Neural progenitor cell (in vitro differentiated cells): ENCODE measurements at regions not wholly inside any gene's neighbourhood (a gene's known extent, or its start where the extent isn't known, plus 50 kb on each side); places are given as distances from the start of the nearest gene placed in this dataset.

ENCODE experiments used
- DNase-seq: peaks from one replicate; pipeline ENCODE4 v3.0.0-alpha.2; 2016; ENCODE audit warnings: low spot score
- H2AFZ ChIP-seq: fragments of 200-600 bp; sonication (generic); replicated peaks from 2 replicates; pipeline ENCODE4 v1.6.1; 2016; ENCODE audit warnings: antibody characterized with exemption
- H3F3A ChIP-seq: fragments of 200-600 bp; sonication (generic); 2 replicates; pipeline ENCODE4 v1.6.1; 2016; ENCODE audit warnings: antibody characterized with exemption, low read depth
- H3K27ac ChIP-seq: fragments of 200-600 bp; sonication (generic); 2 replicates; pipeline ENCODE4 v1.5.1; 2016; ENCODE audit warnings: mild to moderate bottlenecking
- H3K27me3 ChIP-seq: fragments of 200-600 bp; sonication (generic); 2 replicates; pipeline ENCODE4 v1.6.1; 2016; ENCODE audit warnings: mild to moderate bottlenecking, moderate library complexity
- H3K36me3 ChIP-seq: fragments of 200-600 bp; sonication (generic); 2 replicates; pipeline ENCODE4 v1.5.1; 2016
- H3K4me1 ChIP-seq: fragments of 200-600 bp; sonication (generic); 2 replicates; pipeline ENCODE4 v1.6.1; 2016; ENCODE audit warnings: mixed run types
- H3K4me2 ChIP-seq: fragments of 200-600 bp; sonication (generic); 2 replicates; pipeline ENCODE4 v1.6.1; 2016
- H3K4me3 ChIP-seq: fragments of 200-600 bp; sonication (generic); 2 replicates; pipeline ENCODE4 v1.5.1; 2016
- H3K79me2 ChIP-seq: fragments of 200-600 bp; sonication (generic); 2 replicates; pipeline ENCODE4 v1.6.1; 2016; ENCODE audit warnings: low read depth
- H3K9ac ChIP-seq: fragments of 200-600 bp; sonication (generic); 2 replicates; pipeline ENCODE4 v1.6.1; 2016
- H3K9me3 ChIP-seq: fragments of 200-600 bp; sonication (generic); 2 replicates; pipeline ENCODE4 v1.5.1; 2016; ENCODE audit warnings: low read depth
- H4K20me1 ChIP-seq: fragments of 200-600 bp; sonication (generic); 2 replicates; pipeline ENCODE4 v1.6.1; 2016; ENCODE audit warnings: low read depth
- H3K27ac Mint-ChIP-seq: 3 replicates; pipeline ENCODE4 v1.8.0; 2021; ENCODE audit warnings: mixed read lengths
- H3K27me3 Mint-ChIP-seq: 2 replicates; pipeline ENCODE4 v1.8.0; 2022; ENCODE audit warnings: low read depth, mild to moderate bottlenecking, inconsistent platforms, moderate library complexity, mixed read lengths; ENCODE audit not compliant: insufficient read depth
- H3K36me3 Mint-ChIP-seq: 3 replicates; pipeline ENCODE4 v1.8.0; 2021; ENCODE audit warnings: mixed read lengths
- H3K4me1 Mint-ChIP-seq: 3 replicates; pipeline ENCODE4 v1.8.0; 2021; ENCODE audit warnings: mixed read lengths
- H3K4me3 Mint-ChIP-seq: 3 replicates; pipeline ENCODE4 v1.8.0; 2021; ENCODE audit warnings: mild to moderate bottlenecking, moderate library complexity, mixed read lengths
- H3K9me3 Mint-ChIP-seq: 3 replicates; pipeline ENCODE4 v1.8.0; 2020; ENCODE audit warnings: mixed read lengths
- CTCF ChIP-seq: fragments of 200-600 bp; sonication (generic); IDR thresholded peaks from 2 replicates; pipeline ENCODE4 v1.5.1; 2017; ENCODE audit warnings: antibody characterized with exemption, mild to moderate bottlenecking
- EZH2 ChIP-seq: fragments of 200-600 bp; sonication (generic); IDR thresholded peaks from 2 replicates; pipeline ENCODE4 v1.6.1; 2017; ENCODE audit warnings: antibody characterized with exemption, mild to moderate bottlenecking, moderate library complexity
- EZH2phosphoT487 ChIP-seq: fragments of 200-600 bp; sonication (generic); IDR thresholded peaks from 2 replicates; pipeline ENCODE4 v1.6.1; 2017; ENCODE audit warnings: antibody characterized with exemption

- Histone ChIP-seq H3K9ac (no peak overlapping the region), H3K79me2 (no peaks in the 10 kb centered on the region), H3K27ac (no peak overlapping the region), H3K9me3 (no peaks in the 10 kb centered on the region), H2AFZ (no peak overlapping the region), H3K4me1 (no peaks in the 10 kb centered on the region), H3K27me3 (no peaks in the 10 kb centered on the region), H3K4me3 (no peak overlapping the region), H3K36me3 (no peaks in the 10 kb centered on the region), H3F3A (no peaks in the 10 kb centered on the region), H3K4me2 (no peak overlapping the region), H4K20me1 (no peaks in the 10 kb centered on the region)
- H3K4me3 Mint-ChIP-seq, result no peak overlapping the region
- H3K4me1 Mint-ChIP-seq, result no peaks in the 10 kb centered on the region
- TF ChIP-seq EZH2phosphoT487, result no peak
- no peak for TF ChIP-seq EZH2
- TF ChIP-seq CTCF, result no peak
- H3K27ac Mint-ChIP-seq, result no peak overlapping the region
- peaks cover 2% of the 10 kb centered on the region for H3K27me3 Mint-ChIP-seq
- H3K9me3 Mint-ChIP-seq, result no peaks in the 10 kb centered on the region
- H3K36me3 Mint-ChIP-seq, result no peaks in the 10 kb centered on the region
- no peak for DNase-seq
Observed at GRCh38 chr3:148218222-148218621, 479.5 kb upstream of the AGTR1 start.

DNA sequence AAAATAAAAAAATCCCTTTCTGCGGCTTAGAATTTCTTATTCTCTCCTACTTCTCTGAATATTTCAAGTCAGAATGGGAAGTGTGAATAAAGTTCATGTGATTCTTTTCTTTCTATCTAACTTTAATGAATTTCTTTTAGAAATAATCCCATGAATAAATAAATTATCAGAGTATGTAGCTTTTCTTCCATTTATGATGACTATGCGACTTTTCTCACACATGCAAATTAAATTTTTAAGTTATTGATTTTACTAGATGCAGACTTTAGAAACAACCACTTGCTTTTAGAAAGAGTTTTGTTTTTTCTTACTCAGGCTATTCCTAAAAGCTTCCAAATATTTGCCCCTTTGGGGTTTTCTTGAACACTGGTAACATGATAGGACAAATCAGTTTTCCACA, 477.7 kb upstream of the AGTR1 start:
- H4K20me1 ChIP-seq, result no peaks in the 10 kb centered on the region
- H2AFZ ChIP-seq, result no peak overlapping the region
- Mint-ChIP-seq H3K4me3 (no peak overlapping the region), H3K36me3 (no peaks in the 10 kb centered on the region), H3K4me1 (peaks cover 5% of the 10 kb centered on the region), H3K9me3 (no peaks in the 10 kb centered on the region), H3K27me3 (peaks cover 2% of the 10 kb centered on the region), H3K27ac (no peak overlapping the region)
- no peak for DNase-seq
- no peaks in the 10 kb centered on the region for H3K27me3 ChIP-seq
- H3K4me1 ChIP-seq, result no peaks in the 10 kb centered on the region
- no peaks in the 10 kb centered on the region for H3K36me3 ChIP-seq
- no peaks in the 10 kb centered on the region for H3K79me2 ChIP-seq
- H3K27ac ChIP-seq, result no peak overlapping the region
- no peaks in the 10 kb centered on the region for H3K9me3 ChIP-seq
- no peak overlapping the region for H3K4me2 ChIP-seq
- H3F3A ChIP-seq, result no peaks in the 10 kb centered on the region
- no peak for TF ChIP-seq EZH2
- no peak for TF ChIP-seq CTCF
- no peak for TF ChIP-seq EZH2phosphoT487
- no peak overlapping the region for H3K4me3 ChIP-seq
- no peak overlapping the region for H3K9ac ChIP-seq

DNA sequence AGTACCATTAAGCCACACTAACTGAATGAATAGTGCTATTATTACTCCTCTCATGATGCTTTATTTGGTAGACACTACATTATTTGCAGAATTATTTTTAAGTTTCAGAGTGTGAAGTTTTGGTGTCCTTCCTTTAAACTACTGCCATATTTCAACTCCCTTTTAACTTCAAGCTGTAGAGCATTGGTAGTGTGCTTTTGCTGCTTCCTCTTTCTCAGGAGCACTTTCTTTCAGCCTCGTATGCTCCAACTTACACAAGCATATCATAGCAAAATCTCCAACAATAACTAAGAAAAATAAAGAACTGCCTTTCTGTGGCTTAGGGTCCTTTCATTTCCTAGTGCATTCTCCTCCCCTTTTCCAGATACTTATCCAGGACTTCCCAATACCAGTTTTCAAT, 476.4 kb upstream of the AGTR1 start:
- no peak overlapping the region for H3K4me3 ChIP-seq
- H3K27me3 ChIP-seq, result no peaks in the 10 kb centered on the region
- TF ChIP-seq EZH2phosphoT487, result no peak
- H3K79me2 ChIP-seq, result no peaks in the 10 kb centered on the region
- no peaks in the 10 kb centered on the region for H3K36me3 ChIP-seq
- H4K20me1 ChIP-seq, result no peaks in the 10 kb centered on the region
- no peak overlapping the region for H3K27ac ChIP-seq
- no peak overlapping the region for H2AFZ ChIP-seq
- H3K27me3 Mint-ChIP-seq, result peaks cover 2% of the 10 kb centered on the region
- H3K9me3 Mint-ChIP-seq, result no peaks in the 10 kb centered on the region
- H3F3A ChIP-seq, result no peaks in the 10 kb centered on the region
- H3K27ac Mint-ChIP-seq, result no peak overlapping the region
- H3K4me2 ChIP-seq, result no peak overlapping the region
- no peak overlapping the region for H3K9ac ChIP-seq
- H3K4me1 ChIP-seq, result no peaks in the 10 kb centered on the region
- no peak overlapping the region for H3K4me3 Mint-ChIP-seq
- H3K4me1 Mint-ChIP-seq, result peaks cover 9% of the 10 kb centered on the region
- no peaks in the 10 kb centered on the region for H3K9me3 ChIP-seq
- DNase-seq, result no peak
- H3K36me3 Mint-ChIP-seq, result no peaks in the 10 kb centered on the region

DNA sequence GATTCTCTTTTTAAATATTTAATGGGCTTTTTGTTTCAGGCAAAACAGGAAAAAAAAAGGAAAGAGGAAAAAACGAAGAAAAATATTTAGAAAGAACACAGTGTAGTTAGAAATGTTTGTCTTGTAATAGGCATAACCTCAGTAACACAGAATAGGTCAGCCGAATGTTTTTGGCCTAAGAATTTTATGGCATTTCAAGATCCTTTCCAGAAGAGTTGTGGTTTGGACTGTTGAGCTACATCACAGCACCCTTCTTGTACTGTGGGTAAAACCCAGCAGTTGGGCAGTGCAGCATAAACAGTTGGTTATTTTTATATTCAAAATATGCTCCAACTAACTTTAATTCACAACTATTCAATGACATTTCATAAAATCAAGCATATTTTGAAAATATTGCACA, 474.4 kb upstream of the AGTR1 start:
- peaks cover 14% of the 10 kb centered on the region for H3K4me1 Mint-ChIP-seq
- no peak overlapping the region for H2AFZ ChIP-seq
- no peak overlapping the region for H3K4me3 Mint-ChIP-seq
- H3K79me2 ChIP-seq, result no peaks in the 10 kb centered on the region
- H3K27ac Mint-ChIP-seq, result no peak overlapping the region
- H3K4me3 ChIP-seq, result no peak overlapping the region
- H3K4me2 ChIP-seq, result no peak overlapping the region
- TF ChIP-seq EZH2phosphoT487 (no peak), EZH2 (no peak), CTCF (no peak)
- no peaks in the 10 kb centered on the region for H3K36me3 Mint-ChIP-seq
- H3K4me1 ChIP-seq, result no peaks in the 10 kb centered on the region
- no peaks in the 10 kb centered on the region for H4K20me1 ChIP-seq
- no peaks in the 10 kb centered on the region for H3K9me3 ChIP-seq
- no peaks in the 10 kb centered on the region for H3K9me3 Mint-ChIP-seq
- H3F3A ChIP-seq, result no peaks in the 10 kb centered on the region
- no peak overlapping the region for H3K9ac ChIP-seq
- no peaks in the 10 kb centered on the region for H3K36me3 ChIP-seq
- no peak overlapping the region for H3K27ac ChIP-seq
- H3K27me3 ChIP-seq, result no peaks in the 10 kb centered on the region
- DNase-seq, result no peak
- peaks cover 2% of the 10 kb centered on the region for H3K27me3 Mint-ChIP-seq
